Ishikawa (cell line): ENCODE measurements at regions not wholly inside any gene's neighbourhood (a gene's known extent, or its start where the extent isn't known, plus 50 kb on each side); places are given as distances from the start of the nearest gene placed in this dataset.

ENCODE experiments used
- EGR1 ChIP-seq: IDR thresholded peaks from 2 replicates; pipeline ENCODE4 v1.6.1; 2012
- EP300 ChIP-seq: IDR thresholded peaks from 2 replicates; pipeline ENCODE4 v1.6.1; 2012; ENCODE audit warnings: borderline replicate concordance
- MAX ChIP-seq: IDR thresholded peaks from 2 replicates; pipeline ENCODE4 v1.6.1; 2012
- ZBTB7A ChIP-seq: IDR thresholded peaks from 2 replicates; pipeline ENCODE4 v1.6.1; 2012; ENCODE audit warnings: low read depth

DNA sequence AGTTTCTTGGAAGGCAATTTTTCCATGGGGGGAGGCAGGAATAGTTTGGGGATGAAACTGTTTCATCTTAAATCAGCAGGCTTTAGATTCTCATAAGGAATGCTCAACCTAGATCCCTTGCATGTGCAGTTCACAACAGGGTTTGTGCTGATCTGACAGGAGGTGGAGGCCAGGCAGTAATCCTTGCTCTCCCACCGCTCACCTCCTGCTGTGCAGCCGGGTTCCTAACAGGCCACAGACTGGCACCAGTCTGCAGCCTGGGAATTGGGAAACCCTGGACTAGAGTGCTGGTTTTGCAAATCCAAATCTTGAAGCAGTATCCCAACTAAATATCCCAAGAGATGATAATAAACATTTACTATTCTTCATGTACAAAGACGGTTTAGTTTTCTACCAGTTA lies 256.3 kb upstream of the TMCO5A start:
- TF ChIP-seq MAX, result no peak
- no peak for TF ChIP-seq EP300
- TF ChIP-seq EGR1, result no peak
- no peak for TF ChIP-seq ZBTB7A
